VCaP (cell line): ENCODE measurements at regions not wholly inside any gene's neighbourhood (a gene's known extent, or its start where the extent isn't known, plus 50 kb on each side); places are given as distances from the start of the nearest gene placed in this dataset.

ENCODE experiments used
- H3K27ac ChIP-seq: fragments of 450-650 bp; 2 replicates; pipeline ENCODE4 v1.5.1; 2017
- CTCF ChIP-seq: fragments of 450-650 bp; conservative IDR thresholded peaks from 2 replicates; pipeline ENCODE4 v1.5.1; 2017; ENCODE audit warnings: mild to moderate bottlenecking, moderate library complexity

GRCh38 chr11:112524798-112525197 is 264.1 kb upstream of the PLET1 start:
- TF ChIP-seq CTCF, result no peak
- peak overlapping the region; percentile 42; the same call in 1 of the 2 replicates for H3K27ac ChIP-seq

GRCh38 chr11:112525270-112525669 is 264.6 kb upstream of the PLET1 start:
- no peak for TF ChIP-seq CTCF
- H3K27ac ChIP-seq, result peak overlapping the region; percentile 42; the same call in 1 of the 2 replicates

- no peak for TF ChIP-seq CTCF
- no peak overlapping the region for H3K27ac ChIP-seq
These were observed 265.4 kb upstream of the PLET1 start for GRCh38 chr11:112525844-112526590.

GRCh38 chr11:112526699-112527416 is 266.2 kb upstream of the PLET1 start:
- no peak overlapping the region for H3K27ac ChIP-seq
- TF ChIP-seq CTCF, result no peak

- no peak overlapping the region for H3K27ac ChIP-seq
- TF ChIP-seq CTCF, result no peak
These were observed 268.4 kb upstream of the PLET1 start for GRCh38 chr11:112529071-112529470.

- TF ChIP-seq CTCF, result no peak
These were observed 271.8 kb upstream of the PLET1 start for GRCh38 chr11:112532506-112532905.

GRCh38 chr11:112533682-112534081 is 273.0 kb upstream of the PLET1 start:
- no peak overlapping the region for H3K27ac ChIP-seq
- no peak for TF ChIP-seq CTCF

More at GRCh38 chr11:112532506-112532905, 271.8 kb upstream of the PLET1 start:
- no peak overlapping the region for H3K27ac ChIP-seq
